ENCODE measurements at regions not wholly inside any gene's neighbourhood (a gene's known extent, or its start where the extent isn't known, plus 50 kb on each side); places are given as distances from the start of the nearest gene placed in this dataset.

- no peak for DNase-seq (ENCODE audit: low spot score)
- Mint-ChIP-seq H3K9me3 (ENCODE audit: low read depth) (no peaks in the 10 kb centered on the region), H3K27me3 (ENCODE audit: low read depth) (no peaks in the 10 kb centered on the region), H3K4me3 (ENCODE audit: unreplicated experiment) (no peak overlapping the region), H3K36me3 (ENCODE audit: low read depth) (no peaks in the 10 kb centered on the region), H3K4me1 (ENCODE audit: low read depth) (no peaks in the 10 kb centered on the region), H3K27ac (ENCODE audit: unreplicated experiment) (no peak overlapping the region)
- no peak for TF ChIP-seq CTCF (IDR thresholded peaks at IDR 0.05)
Observed at GRCh38 chr6:12614456-12614855, 102.1 kb upstream of the PHACTR1 start.

GRCh38 chr6:12618296-12618695, 98.3 kb upstream of the PHACTR1 start:
- Mint-ChIP-seq H3K4me3 (ENCODE audit: unreplicated experiment) (no peak overlapping the region), H3K27ac (ENCODE audit: unreplicated experiment) (no peak overlapping the region), H3K36me3 (ENCODE audit: low read depth) (peaks cover 2% of the 10 kb centered on the region), H3K9me3 (ENCODE audit: low read depth) (no peaks in the 10 kb centered on the region), H3K27me3 (ENCODE audit: low read depth) (peaks cover 6% of the 10 kb centered on the region), H3K4me1 (ENCODE audit: low read depth) (no peaks in the 10 kb centered on the region)
- TF ChIP-seq CTCF (IDR thresholded peaks at IDR 0.05) = no peak
- no peak for DNase-seq (ENCODE audit: low spot score)

DNA sequence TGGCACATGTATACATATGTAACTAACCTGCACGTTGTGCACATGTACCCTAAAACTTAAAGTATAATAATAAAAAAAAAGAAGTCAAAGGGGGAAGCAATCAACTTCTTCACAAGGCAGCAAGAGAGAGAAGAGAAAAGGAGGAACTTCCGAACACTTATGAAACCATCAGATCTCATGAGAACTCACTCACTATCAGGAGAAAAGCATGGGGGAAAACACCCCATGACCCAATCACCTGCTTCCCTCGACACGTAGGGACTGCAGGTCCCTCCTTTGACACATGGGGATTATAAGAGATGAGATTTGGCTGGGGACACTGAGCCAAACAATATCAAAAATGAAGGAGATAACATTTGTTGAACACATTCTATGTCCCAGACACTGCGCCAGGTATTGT, 94.8 kb upstream of the PHACTR1 start:
- DNase-seq (ENCODE audit: low spot score) = no peak
- peaks cover 8% of the 10 kb centered on the region for H3K27me3 Mint-ChIP-seq (ENCODE audit: low read depth)
- TF ChIP-seq CTCF (IDR thresholded peaks at IDR 0.05) = no peak
- no peaks in the 10 kb centered on the region for H3K4me1 Mint-ChIP-seq (ENCODE audit: low read depth)
- H3K4me3 Mint-ChIP-seq (ENCODE audit: unreplicated experiment) = no peak overlapping the region
- H3K36me3 Mint-ChIP-seq (ENCODE audit: low read depth) = peaks cover 2% of the 10 kb centered on the region
- no peak overlapping the region for H3K27ac Mint-ChIP-seq (ENCODE audit: unreplicated experiment)
- H3K9me3 Mint-ChIP-seq (ENCODE audit: low read depth) = peaks cover 4% of the 10 kb centered on the region

- TF ChIP-seq CTCF (IDR thresholded peaks at IDR 0.05) = no peak
- Mint-ChIP-seq H3K36me3 (ENCODE audit: low read depth) (peaks cover 2% of the 10 kb centered on the region), H3K27me3 (ENCODE audit: low read depth) (peaks cover 8% of the 10 kb centered on the region), H3K27ac (ENCODE audit: unreplicated experiment) (no peak overlapping the region), H3K4me1 (ENCODE audit: low read depth) (no peaks in the 10 kb centered on the region), H3K9me3 (ENCODE audit: low read depth) (peaks cover 4% of the 10 kb centered on the region), H3K4me3 (ENCODE audit: unreplicated experiment) (no peak overlapping the region)
- no peak for DNase-seq (ENCODE audit: low spot score)
Observed at GRCh38 chr6:12622566-12622965, 94.0 kb upstream of the PHACTR1 start.

GRCh38 chr6:12624142-12624837, 92.3 kb upstream of the PHACTR1 start:
- no peak for DNase-seq (ENCODE audit: low spot score)
- no peak for TF ChIP-seq CTCF (IDR thresholded peaks at IDR 0.05)
- H3K9me3 Mint-ChIP-seq (ENCODE audit: low read depth) = peaks cover 4% of the 10 kb centered on the region
- no peaks in the 10 kb centered on the region for H3K4me1 Mint-ChIP-seq (ENCODE audit: low read depth)
- H3K36me3 Mint-ChIP-seq (ENCODE audit: low read depth) = peaks cover 2% of the 10 kb centered on the region
- no peak overlapping the region for H3K4me3 Mint-ChIP-seq (ENCODE audit: unreplicated experiment)
- H3K27ac Mint-ChIP-seq (ENCODE audit: unreplicated experiment) = no peak overlapping the region
- peaks cover 8% of the 10 kb centered on the region for H3K27me3 Mint-ChIP-seq (ENCODE audit: low read depth)
